K562 (cell line): ENCODE measurements at regions not wholly inside any gene's neighbourhood (a gene's known extent, or its start where the extent isn't known, plus 50 kb on each side); places are given as distances from the start of the nearest gene placed in this dataset.

Experiments
- ATAC-seq: fragments of 200-7000 bp; cut with Tn5 transposase; 3 replicates; pipeline ENCODE4 v1.9.1; 2020; ENCODE audit warnings: moderate library complexity
- BruUV-seq: library from RNA; stranded (reverse); fragments of 400-500 nt; replicated peaks from 2 replicates; lab custom pipeline; 2021; lab: Mats Ljungman, UMichigan
- CTCF ChIA-PET: fragments of 300-600 bp; formaldehyde crosslinking; extraction: SDS; loops from one replicate; lab custom pipeline; 2021; ENCODE audit warnings: low intra/inter-chr PET ratio; lab: Yijun Ruan, JAX
- POLR2A ChIA-PET: fragments of 300-600, 350-650 bp; sonication (Branson Sonifier 250); formaldehyde crosslinking; extraction: SDS; loops from one replicate; lab custom pipeline; 2021; ENCODE audit warnings: antibody characterized with exemption, inconsistent platforms; lab: Yijun Ruan, JAX
- DNase-seq, 4 experiments: peaks; one replicate each; pipeline versions ENCODE4 v3.0.0 to v3.0.0-alpha.2; 2011 to 2018; ENCODE audit warnings: low spot score in 3 of 4, mixed read lengths in 3 of 4; ENCODE audit errors: extremely low read depth in 1 of 4
- FAIRE-seq: peaks from 2 replicates; lab custom pipeline; 2011; peaks lifted over from hg19 to GRCh38; lab: Jason Lieb, UNC
- H2AFZ ChIP-seq: 2 replicates; pipeline ENCODE4 v1.6.0; 2011; ENCODE audit warnings: low read depth, low read length, control low read depth, inconsistent platforms
- H3K27ac ChIP-seq: fragments of 200-600 bp; 3 replicates; pipeline ENCODE4 v1.8.0; 2011; ENCODE audit warnings: low read depth, mild to moderate bottlenecking, control low read depth, inconsistent platforms, low read length, moderate library complexity, mixed read lengths; ENCODE audit errors: extremely low read depth
- H3K27me3 ChIP-seq, 2 experiments: fragments of 300-600 bp in 1 of 2; 2 replicates in 1 of 2; 3 replicates in 1 of 2; pipeline versions ENCODE4 v1.6.0 to v1.8.0; 2011; ENCODE audit warnings: inconsistent platforms in 2 of 2, low read length in 2 of 2, mild to moderate bottlenecking in 1 of 2, mixed read lengths in 1 of 2, moderate library complexity in 1 of 2; ENCODE audit not compliant: control insufficient read depth in 2 of 2, insufficient read depth in 2 of 2
- H3K36me3 ChIP-seq: fragments of 300-600 bp; 3 replicates; pipeline ENCODE4 v1.8.0; 2011; ENCODE audit warnings: mild to moderate bottlenecking, low read length, inconsistent platforms; ENCODE audit not compliant: control insufficient read depth, insufficient read depth
- H3K4me1 ChIP-seq, 2 experiments: fragments of 200-600 bp in 1 of 2; replicated peaks in 1 of 2; 2 replicates in 1 of 2; 3 replicates in 1 of 2; pipeline versions ENCODE4 v1.5.1 to v1.8.0; 2011; ENCODE audit warnings: inconsistent platforms in 2 of 2, low read length in 2 of 2, mild to moderate bottlenecking in 1 of 2, mixed read lengths in 1 of 2, moderate library complexity in 1 of 2; ENCODE audit not compliant: control insufficient read depth in 2 of 2, insufficient read depth in 2 of 2
- H3K4me2 ChIP-seq: 2 replicates; pipeline ENCODE4 v1.6.1; 2011; ENCODE audit warnings: low read length, control low read depth, inconsistent platforms, mixed read lengths; ENCODE audit not compliant: insufficient read depth
- H3K4me3 ChIP-seq: fragments of 200-600 bp; sonication (generic), shearing (Covaris generic); 2 replicates; pipeline ENCODE4 v1.5.1; 2016; ENCODE audit warnings: control low read depth, inconsistent platforms
- H3K79me2 ChIP-seq: fragments of 200-600 bp; 3 replicates; pipeline ENCODE4 v1.8.0; 2011; ENCODE audit warnings: low read length, inconsistent platforms; ENCODE audit not compliant: control insufficient read depth, insufficient read depth
- H3K9ac ChIP-seq, 2 experiments: 2 replicates each; pipeline versions ENCODE4 v1.6.0 to v1.6.1; 2011; ENCODE audit warnings: low read depth in 2 of 2, low read length in 2 of 2, control low read depth in 1 of 2, inconsistent platforms in 1 of 2, mild to moderate bottlenecking in 1 of 2, mixed read lengths in 1 of 2; ENCODE audit not compliant: insufficient read depth in 1 of 2
- H3K9me1 ChIP-seq: one replicate; pipeline ENCODE4 v1.6.0; 2011; ENCODE audit warnings: inconsistent platforms, mild to moderate bottlenecking, low read length, moderate library complexity; ENCODE audit not compliant: control insufficient read depth, insufficient read depth
- H3K9me3 ChIP-seq: replicated peaks from 2 replicates; pipeline ENCODE4 v1.5.1; 2011; ENCODE audit warnings: low read depth, low read length, inconsistent platforms; ENCODE audit not compliant: control insufficient read depth, insufficient read depth
- H4K20me1 ChIP-seq: replicated peaks from 2 replicates; pipeline ENCODE4 v1.6.1; 2011; ENCODE audit warnings: low read length, inconsistent platforms, mixed read lengths; ENCODE audit not compliant: control insufficient read depth, insufficient read depth
- BCLAF1 ChIP-seq, 2 experiments: fragments of 450-650 bp in 1 of 2; IDR thresholded peaks; 2 replicates each; pipeline ENCODE4 v1.6.1; 2011 to 2017; ENCODE audit warnings: low read depth in 2 of 2, antibody characterized with exemption in 1 of 2, borderline replicate concordance in 1 of 2, low read length in 1 of 2, mild to moderate bottlenecking in 1 of 2, mixed read lengths in 1 of 2; ENCODE audit not compliant: control insufficient read depth in 1 of 2
- USF1 ChIP-seq: sonication (generic); formaldehyde crosslinking; IDR thresholded peaks from 2 replicates; pipeline ENCODE4 v1.9.0; 2022; ENCODE audit warnings: mild to moderate bottlenecking, missing genetic modification reagents
- ZNF830 ChIP-seq: fragments of 250-450 bp; sonication (Bioruptor Pico); IDR thresholded peaks from 2 replicates; pipeline ENCODE4 v1.5.0; 2021; ENCODE audit warnings: mild to moderate bottlenecking
- WGBS: fragments of 100-300 bp; shearing (Covaris generic); methylation state at CpG from one replicate; pipeline ENCODE4 v1.1.6; 2016; ENCODE audit warnings: low coverage, mixed read lengths; ENCODE audit not compliant: insufficient coverage; ENCODE audit errors: missing lambda C conversion rate; 5-methylcytosine and 5-hydroxymethylcytosine counted together
- in situ Hi-C: fragments of 300-500 bp; cut with MboI; formaldehyde crosslinking; loops from 4 replicates; pipeline ENCODE4 v1.15.0; 2018; ENCODE audit warnings: inconsistent platforms, mixed read lengths
- intact Hi-C: fragments of 100-400 bp; cut with micrococcal nuclease; formaldehyde crosslinking; loops from 2 replicates; pipeline ENCODE4 v1.14.2; 2022

GRCh38 chr2:175855236-175855635 lies 146.8 kb downstream of the LNPK start:
- ChIA-PET CTCF (no interaction called here), POLR2A (interaction anchor here (1.0 kb wide), 1 partner anchor 13 kb away, joined by 5 read pairs; no protein-coding TSS in a partner anchor)
- no peak overlapping the region for H2AFZ ChIP-seq
- in situ Hi-C loops (no loop called here), intact Hi-C loops (loop anchor here (10.0 kb wide), 2 partner anchors 170 to 440 kb away; no protein-coding TSS in a partner anchor)
- no peaks in the 10 kb centered on the region for H4K20me1 ChIP-seq
- H3K4me2 ChIP-seq, result no peak overlapping the region
- no TSS peak for BruUV-seq
- no peak overlapping the region for H3K9ac ChIP-seq
- H3K4me3 ChIP-seq, result no peak overlapping the region
- no peaks in the 10 kb centered on the region for H3K9me1 ChIP-seq
- peaks cover 11 to 15% of the 10 kb centered on the region in 2 experiments; a peak in 4 of 5 replicates for H3K27me3 ChIP-seq
- ATAC-seq (no peak), DNase-seq (no peak), FAIRE-seq (no peak)
- TF ChIP-seq BCLAF1 (IDR thresholded peaks at IDR 0.05; ENCODE audit: borderline replicate concordance in 1 of 2, control insufficient read depth in 1 of 2, low read depth in 2 of 2, low read length in 1 of 2) (no peak), ZNF830 (CRISPR knock-in tag) (no peak), USF1 (no peak)
- H3K27ac ChIP-seq, result no peak overlapping the region
- H3K36me3 ChIP-seq, result no peaks in the 10 kb centered on the region
- H3K9me3 ChIP-seq, result no peaks in the 10 kb centered on the region
- no peaks in the 10 kb centered on the region for H3K4me1 ChIP-seq
- WGBS, result 0% methylated on average over 4 of the region's 4 CpGs
- H3K79me2 ChIP-seq, result no peaks in the 10 kb centered on the region
